Right lobe of liver (tissue), 6 donors: ENCODE measurements at regions not wholly inside any gene's neighbourhood (a gene's known extent, or its start where the extent isn't known, plus 50 kb on each side); places are given as distances from the start of the nearest gene placed in this dataset.
A peak's percentile ranks its signal among the peaks of the same experiment; 100 is the strongest.

Experiments
- ATAC-seq, 4 donors: fragments of 200-7000 bp; cut with Tn5 transposase; one replicate each; pipeline ENCODE4 v1.9.1; 2020; ENCODE audit warnings: mild to moderate bottlenecking in 4 of 4, moderate library complexity in 4 of 4
- DNase-seq, 3 donors: peaks; one replicate each; pipeline ENCODE4 v3.0.0-alpha.2; 2020
- H3K27ac ChIP-seq, 3 donors: fragments of 200-600 bp; one replicate each; pipeline ENCODE4 v1.8.0; 2022
- H3K27me3 ChIP-seq, 2 donors: fragments of 200-600 bp; one replicate each; pipeline ENCODE4 v1.8.0; 2022
- H3K36me3 ChIP-seq, 4 donors: fragments of 200-600 bp; sonication (generic) in 1 of 4; one replicate each; pipeline versions ENCODE4 v1.5.1 to v1.8.0; 2017 to 2022; ENCODE audit warnings: control low read depth in 1 of 4
- H3K4me1 ChIP-seq, 4 donors: fragments of 200-600 bp; sonication (generic) in 1 of 4; one replicate each; pipeline versions ENCODE4 v1.5.1 to v1.8.0; 2017 to 2022; ENCODE audit warnings: control low read depth in 1 of 4
- H3K4me3 ChIP-seq, 3 donors: fragments of 200-600 bp; one replicate each; pipeline ENCODE4 v1.8.0; 2022
- H3K9me3 ChIP-seq, 4 donors: fragments of 200-600 bp; sonication (generic) in 1 of 4; one replicate each; pipeline versions ENCODE4 v1.5.1 to v1.8.0; 2017 to 2022; ENCODE audit warnings: control low read depth in 1 of 4
- POLR2A ChIP-seq: fragments of 450-650 bp; IDR thresholded peaks from one replicate; pipeline ENCODE4 v1.6.1; 2017; ENCODE audit warnings: antibody characterized with exemption, mild to moderate bottlenecking
- WGBS: methylation state at CpG from one replicate; pipeline ENCODE4 v1.1.6; 2018; ENCODE audit warnings: low coverage, low lambda C conversion rate; ENCODE audit not compliant: insufficient coverage; ENCODE audit errors: missing lambda C conversion rate; 5-methylcytosine and 5-hydroxymethylcytosine counted together
- intact Hi-C, 2 donors: fragments of 100-400 bp; cut with DNase I; formaldehyde crosslinking; loops; one replicate each; pipeline versions ENCODE4 v1.11.2 to v1.14.1; 2022
- TF ChIP-seq, protein P1 (sequence below), 4 donors: fragments of 200-600 bp in 3 of 4; fragments of 450-650 bp in 1 of 4; IDR thresholded peaks; one replicate each; pipeline versions ENCODE4 v1.5.1 to v1.8.0; 2016 to 2022; ENCODE audit warnings: antibody characterized with exemption in 4 of 4, mild to moderate bottlenecking in 2 of 4
- donor health status: DM: no; HTN: yes; CAD: no.
- donor health status: DM: no; HTN: no; CAD: no.
- donor health status: DM: no; HTN: no; CAD: no.
- donor health status: DM: no; HTN: yes; CAD: no.
- donor health status: DM: no; HTN: yes; CAD: no.

DNA sequence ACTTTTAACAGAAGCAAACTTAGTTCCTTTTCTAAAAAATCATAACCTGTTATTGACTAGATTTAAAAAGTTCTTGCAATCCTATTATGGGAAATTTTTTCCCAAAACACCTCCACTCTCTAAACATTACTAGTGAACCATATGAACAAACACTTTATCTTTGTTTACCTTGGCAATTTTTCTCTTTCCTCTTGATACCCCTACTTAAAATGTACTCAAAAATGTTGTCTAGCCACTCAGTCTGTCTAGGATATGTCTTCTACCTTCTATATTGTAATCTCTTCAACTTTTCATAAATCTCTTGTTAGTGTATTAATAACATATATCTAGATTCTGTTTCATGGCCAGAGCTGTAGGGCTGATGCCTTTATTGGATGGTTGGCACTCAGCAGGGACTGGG is 630.0 kb upstream of the GRM3 start:
- TF ChIP-seq, protein P1, sequence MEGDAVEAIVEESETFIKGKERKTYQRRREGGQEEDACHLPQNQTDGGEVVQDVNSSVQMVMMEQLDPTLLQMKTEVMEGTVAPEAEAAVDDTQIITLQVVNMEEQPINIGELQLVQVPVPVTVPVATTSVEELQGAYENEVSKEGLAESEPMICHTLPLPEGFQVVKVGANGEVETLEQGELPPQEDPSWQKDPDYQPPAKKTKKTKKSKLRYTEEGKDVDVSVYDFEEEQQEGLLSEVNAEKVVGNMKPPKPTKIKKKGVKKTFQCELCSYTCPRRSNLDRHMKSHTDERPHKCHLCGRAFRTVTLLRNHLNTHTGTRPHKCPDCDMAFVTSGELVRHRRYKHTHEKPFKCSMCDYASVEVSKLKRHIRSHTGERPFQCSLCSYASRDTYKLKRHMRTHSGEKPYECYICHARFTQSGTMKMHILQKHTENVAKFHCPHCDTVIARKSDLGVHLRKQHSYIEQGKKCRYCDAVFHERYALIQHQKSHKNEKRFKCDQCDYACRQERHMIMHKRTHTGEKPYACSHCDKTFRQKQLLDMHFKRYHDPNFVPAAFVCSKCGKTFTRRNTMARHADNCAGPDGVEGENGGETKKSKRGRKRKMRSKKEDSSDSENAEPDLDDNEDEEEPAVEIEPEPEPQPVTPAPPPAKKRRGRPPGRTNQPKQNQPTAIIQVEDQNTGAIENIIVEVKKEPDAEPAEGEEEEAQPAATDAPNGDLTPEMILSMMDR (IDR thresholded peaks at IDR 0.05), result no peak
- TF ChIP-seq POLR2A, result no peak
- Histone ChIP-seq H3K36me3 (no peaks in the 10 kb centered on the region), H3K9me3 (no peaks in the 10 kb centered on the region), H3K27me3 (no peaks in the 10 kb centered on the region), H3K4me1 (no peaks in the 10 kb centered on the region), H3K27ac (no peak overlapping the region), H3K4me3 (no peak overlapping the region)
- no peak for ATAC-seq
- no peak for DNase-seq
- intact Hi-C loops, result no loop called here

DNA sequence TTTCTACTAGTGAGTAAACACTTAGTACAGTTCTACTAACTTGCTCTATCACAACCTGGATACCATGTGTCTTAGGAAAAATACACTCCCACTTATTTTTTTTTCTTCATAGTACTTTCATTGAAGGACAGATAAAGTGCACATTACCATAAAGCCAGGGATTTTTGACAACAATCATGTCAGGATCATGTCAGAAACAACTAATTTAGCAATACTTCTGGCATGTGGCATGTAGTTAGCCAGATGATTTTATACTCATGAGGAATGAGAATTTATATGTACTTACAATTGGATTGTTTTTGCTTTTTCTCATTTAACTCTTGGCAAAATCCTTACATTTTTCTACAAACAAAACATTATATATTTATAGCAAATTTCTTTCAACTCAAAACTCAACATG is 630.7 kb upstream of the GRM3 start:
- Histone ChIP-seq H3K4me3 (no peak overlapping the region), H3K4me1 (no peaks in the 10 kb centered on the region), H3K9me3 (no peaks in the 10 kb centered on the region), H3K36me3 (no peaks in the 10 kb centered on the region), H3K27ac (no peak overlapping the region), H3K27me3 (no peaks in the 10 kb centered on the region)
- TF ChIP-seq, protein P1 (IDR thresholded peaks at IDR 0.05), result no peak
- no peak for ATAC-seq
- DNase-seq, result no peak
- intact Hi-C loops, result no loop called here

DNA sequence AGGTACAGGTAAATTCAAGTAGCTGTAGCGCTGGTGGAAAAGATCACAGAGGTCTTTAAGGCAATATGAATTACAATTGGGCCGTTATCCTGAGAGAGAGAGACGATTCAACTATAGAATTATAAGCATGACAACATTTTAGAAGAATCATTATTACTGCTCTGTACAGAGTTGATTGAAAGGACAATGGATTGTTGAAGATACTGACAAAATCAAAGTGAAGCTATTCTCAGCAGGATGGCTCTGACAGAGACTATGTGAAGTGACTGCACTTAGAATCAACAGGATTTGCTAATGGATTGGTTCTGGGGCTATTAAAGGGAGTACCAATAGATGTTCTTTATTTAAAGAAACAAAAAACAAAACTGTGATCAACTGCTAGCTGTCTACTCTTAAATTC is 634.8 kb upstream of the GRM3 start:
- Histone ChIP-seq H3K36me3 (no peaks in the 10 kb centered on the region), H3K9me3 (no peaks in the 10 kb centered on the region), H3K27ac (no peak overlapping the region), H3K4me3 (no peak overlapping the region), H3K27me3 (no peaks in the 10 kb centered on the region), H3K4me1 (no peaks in the 10 kb centered on the region)
- ATAC-seq, result no peak
- TF ChIP-seq, protein P1 (IDR thresholded peaks at IDR 0.05), result no peak
- TF ChIP-seq POLR2A, result no peak
- WGBS, result 46% methylated on average over 3 of the region's 3 CpGs
- DNase-seq, result no peak
- intact Hi-C loops, result no loop called here

DNA sequence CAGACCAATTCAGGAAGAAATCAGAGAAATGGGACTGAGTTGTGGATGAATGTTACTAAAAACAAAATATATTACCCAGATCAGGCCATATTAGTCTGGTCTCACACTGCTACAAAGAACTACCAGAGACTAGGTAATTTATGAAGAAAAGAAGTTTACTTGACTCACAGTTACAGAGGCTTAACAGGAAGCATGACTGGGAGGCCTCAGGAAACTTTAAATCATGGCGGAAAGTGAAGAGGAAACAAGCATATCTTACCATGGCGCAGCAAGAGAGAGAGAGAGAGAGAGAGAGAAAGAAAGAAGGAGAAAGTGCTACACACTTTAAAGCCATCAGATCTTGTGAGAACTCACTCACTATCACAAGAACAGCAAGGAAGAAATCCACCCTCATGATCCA is 636.8 kb upstream of the GRM3 start:
- Histone ChIP-seq H3K27me3 (no peaks in the 10 kb centered on the region), H3K36me3 (no peaks in the 10 kb centered on the region), H3K4me3 (no peak overlapping the region), H3K27ac (no peak overlapping the region), H3K9me3 (no peaks in the 10 kb centered on the region), H3K4me1 (no peaks in the 10 kb centered on the region)
- no peak for DNase-seq
- TF ChIP-seq, protein P1 (IDR thresholded peaks at IDR 0.05), result no peak
- TF ChIP-seq POLR2A, result no peak
- ATAC-seq, result no peak
- 18% methylated on average over 2 of the region's 2 CpGs for WGBS
- intact Hi-C loops, result no loop called here

DNA sequence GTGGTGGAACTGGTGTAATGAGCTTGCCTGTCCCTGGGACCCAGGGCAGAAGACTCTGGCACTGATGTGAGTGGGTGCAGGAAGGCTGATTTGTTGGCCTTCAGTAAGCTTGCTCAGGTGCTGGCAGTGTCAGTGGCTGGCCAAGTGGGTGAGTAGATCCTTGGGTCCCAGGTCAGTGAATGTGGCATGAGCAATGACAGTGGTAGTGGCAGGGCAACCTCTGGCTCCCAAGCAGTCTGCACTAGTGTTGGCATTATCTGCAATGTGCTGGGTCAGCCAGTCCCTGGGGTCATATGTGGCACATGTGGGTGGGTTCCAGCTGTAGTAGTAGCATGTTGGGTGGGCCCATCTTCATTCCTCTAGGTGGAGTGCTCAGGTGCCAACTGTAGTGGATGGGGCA is 640.9 kb upstream of the GRM3 start:
- DNase-seq, result peak in 1 of 3 donors; percentile 22
- no peaks in the 10 kb centered on the region for H3K4me1 ChIP-seq
- H3K27me3 ChIP-seq, result no peaks in the 10 kb centered on the region
- peak in 1 of 4 donors; percentile 22 for ATAC-seq
- no peak overlapping the region for H3K4me3 ChIP-seq
- intact Hi-C loops, result no loop called here
- H3K27ac ChIP-seq, result no peak overlapping the region
- TF ChIP-seq, protein P1 (IDR thresholded peaks at IDR 0.05), result no peak
- TF ChIP-seq POLR2A, result no peak
- H3K36me3 ChIP-seq, result no peaks in the 10 kb centered on the region
- no peaks in the 10 kb centered on the region for H3K9me3 ChIP-seq
